Limb (tissue), 2 donors: ENCODE measurements at regions not wholly inside any gene's neighbourhood (a gene's known extent, or its start where the extent isn't known, plus 50 kb on each side); places are given as distances from the start of the nearest gene placed in this dataset.
A peak's percentile ranks its signal among the peaks of the same experiment; 100 is the strongest.

Experiments
- DNase-seq, 2 donors: peaks; one replicate each; pipeline ENCODE4 v3.0.0-alpha.2; 2016; ENCODE audit errors: extremely low spot score in 2 of 2

DNA sequence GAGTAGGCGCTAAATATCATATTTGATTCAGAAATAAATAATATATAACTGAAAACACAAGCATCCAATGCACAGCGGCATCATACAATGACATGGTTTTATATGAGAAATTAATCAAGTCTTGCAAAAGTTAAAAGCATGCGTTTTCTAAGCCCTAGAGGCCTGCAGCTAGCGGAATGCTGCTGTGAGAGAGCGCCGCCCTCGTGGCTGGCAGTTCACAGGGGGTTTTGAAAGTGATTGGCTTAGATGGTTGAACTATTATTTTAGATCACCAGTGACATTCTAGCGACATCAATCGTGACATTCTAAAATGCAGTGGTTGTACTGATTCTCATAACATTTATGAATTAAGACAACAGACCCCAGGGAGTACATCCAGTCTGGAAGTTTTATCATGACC, 235.2 kb upstream of the MGMT start:
- DNase-seq, result no peak

DNA sequence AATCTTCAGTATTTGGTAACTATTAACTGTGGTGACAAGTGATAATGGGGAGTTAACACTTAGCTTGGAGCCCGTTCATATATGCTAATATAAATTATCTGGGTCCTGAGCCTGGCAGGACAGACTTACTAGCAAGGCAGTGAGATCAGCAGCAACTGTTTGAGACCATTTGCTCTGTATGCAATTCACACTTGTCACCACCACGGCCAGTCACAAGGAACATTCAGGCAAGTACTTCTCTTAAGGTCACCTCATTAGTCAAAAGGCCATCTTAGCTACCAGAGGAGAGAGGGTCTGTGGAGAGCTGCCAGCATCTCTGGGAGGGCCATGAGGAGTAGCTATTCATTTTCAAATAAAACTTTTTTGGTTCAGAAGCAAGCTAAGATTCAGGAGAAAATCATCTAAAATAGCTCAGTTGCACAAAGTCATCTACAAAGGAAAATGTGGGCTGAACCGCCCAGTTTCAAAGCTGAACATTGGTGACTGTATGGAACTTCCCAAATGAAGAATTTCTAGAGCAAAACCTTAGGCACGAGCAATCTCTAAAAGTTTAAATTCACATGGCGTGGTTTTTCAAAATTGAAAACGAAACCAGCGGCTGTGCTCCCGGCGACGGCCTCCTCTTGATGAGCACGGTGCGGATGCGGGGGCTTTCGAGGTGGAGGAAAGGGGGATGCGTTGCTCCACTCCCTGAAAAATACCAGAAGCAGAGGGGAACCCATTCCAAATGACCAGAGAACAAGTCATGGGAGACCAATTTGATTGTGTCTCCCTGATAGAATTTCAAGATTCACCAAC, 233.5 kb upstream of the MGMT start:
- no peak for DNase-seq

DNA sequence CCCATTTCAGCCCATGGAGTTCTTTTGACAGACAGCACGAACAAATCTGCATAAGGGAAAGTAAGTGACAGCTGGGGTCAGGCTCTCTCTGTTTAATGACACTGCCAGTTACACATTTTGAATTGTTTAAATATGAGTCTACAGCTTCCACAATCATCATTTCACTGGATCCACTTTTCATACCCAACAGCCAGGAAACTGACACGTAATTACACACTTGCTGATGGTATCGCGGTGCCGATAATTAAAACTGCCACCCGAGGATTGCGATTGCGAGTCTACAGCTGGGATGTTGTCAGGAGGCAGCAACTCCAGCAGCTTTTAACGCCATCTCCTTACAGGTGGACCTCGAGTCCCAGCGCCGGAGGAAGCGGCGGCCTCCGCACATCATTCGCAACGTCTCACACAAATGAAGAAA, 230.8 kb upstream of the MGMT start:
- no peak for DNase-seq

DNA sequence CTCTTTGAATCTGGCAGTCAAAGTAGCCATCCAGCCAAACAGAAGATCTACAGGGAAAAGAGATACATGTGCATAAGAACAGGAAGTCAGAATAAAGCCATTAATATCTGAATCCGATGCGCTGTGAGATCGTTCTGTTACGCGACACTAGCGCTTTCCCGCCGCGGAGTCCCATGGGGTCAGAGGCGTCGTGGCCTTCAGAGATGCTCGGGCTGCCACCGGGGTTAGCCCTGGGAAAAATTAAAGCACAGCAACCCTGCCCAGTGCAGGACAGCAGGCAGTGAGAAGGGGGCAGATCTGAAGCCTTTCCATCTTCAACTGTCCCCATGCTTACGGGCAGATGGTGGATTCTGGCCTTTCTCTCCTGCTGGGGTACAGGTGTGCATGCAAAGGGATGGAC, 225.6 kb upstream of the MGMT start:
- no peak for DNase-seq

DNA sequence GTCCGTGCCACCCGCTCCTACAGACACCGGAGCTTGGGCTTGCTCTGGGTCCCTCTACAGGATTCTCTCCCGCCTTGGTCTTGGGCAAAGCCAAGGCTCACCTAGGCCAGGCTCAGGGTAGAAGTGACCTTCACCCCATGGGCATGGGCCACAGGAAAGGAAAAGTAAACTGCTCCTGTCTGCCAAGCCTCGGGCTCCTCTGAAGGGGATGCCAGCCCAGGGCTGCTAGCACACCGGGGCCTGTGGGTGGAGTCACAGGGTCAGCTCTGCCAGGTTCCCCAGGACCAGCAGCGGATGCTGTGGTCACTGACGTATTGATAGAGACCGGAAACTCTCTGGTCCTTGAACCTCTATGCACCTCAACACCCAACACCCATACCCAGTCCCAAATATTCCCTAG, 222.7 kb upstream of the MGMT start:
- DNase-seq, result no peak

DNA sequence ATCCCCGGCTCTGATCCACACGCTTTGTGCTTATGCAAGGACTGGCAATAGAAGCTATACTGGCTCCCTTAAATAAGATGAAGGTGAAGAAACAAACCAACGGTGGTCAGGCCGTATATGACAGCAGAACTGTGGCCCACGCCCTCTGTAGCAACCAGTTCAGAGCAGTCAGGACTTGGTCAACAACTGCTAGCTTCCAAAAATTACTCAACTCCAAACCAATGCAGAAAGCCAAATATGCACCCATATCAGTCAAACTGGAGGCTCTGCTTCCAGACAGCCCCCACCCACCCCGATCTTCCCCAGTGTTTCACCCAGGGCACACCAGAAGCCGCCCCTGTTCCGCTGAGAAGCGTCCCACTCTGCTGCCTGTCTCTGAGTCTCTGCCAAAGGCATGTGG, 222.3 kb upstream of the MGMT start:
- no peak for DNase-seq

DNA sequence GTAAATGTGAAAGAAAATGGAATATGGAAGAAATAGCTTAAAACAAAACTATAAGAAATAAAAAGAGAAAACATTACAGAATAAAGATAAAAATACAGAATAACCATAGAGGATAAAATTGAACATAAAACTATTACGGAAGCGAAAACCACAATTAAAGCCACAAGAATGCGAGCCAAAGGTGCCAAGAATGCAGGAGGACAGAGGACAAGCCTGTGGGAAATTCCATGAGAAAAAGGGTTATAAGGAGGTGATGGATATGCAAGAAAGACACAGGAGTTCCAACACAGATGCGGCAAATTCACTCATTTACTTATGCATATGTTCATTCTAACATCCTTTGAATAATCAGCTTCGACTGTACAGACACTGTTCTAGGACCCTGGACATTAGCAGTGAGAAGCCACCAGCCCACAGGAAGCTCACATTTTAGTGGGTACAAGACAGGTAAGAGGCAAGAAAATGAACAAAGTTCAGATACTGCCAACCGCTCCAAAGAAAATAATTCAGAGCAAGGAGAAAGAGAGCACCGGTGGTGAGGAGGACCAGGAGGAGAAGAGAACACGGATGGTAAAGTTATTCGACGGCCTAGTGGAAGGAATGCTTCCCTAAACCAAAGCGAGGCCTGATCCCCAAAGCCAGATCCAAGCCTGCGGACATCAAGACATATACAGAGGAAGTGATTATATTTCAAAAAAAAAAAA, 213.7 kb upstream of the MGMT start:
- no peak for DNase-seq

DNA sequence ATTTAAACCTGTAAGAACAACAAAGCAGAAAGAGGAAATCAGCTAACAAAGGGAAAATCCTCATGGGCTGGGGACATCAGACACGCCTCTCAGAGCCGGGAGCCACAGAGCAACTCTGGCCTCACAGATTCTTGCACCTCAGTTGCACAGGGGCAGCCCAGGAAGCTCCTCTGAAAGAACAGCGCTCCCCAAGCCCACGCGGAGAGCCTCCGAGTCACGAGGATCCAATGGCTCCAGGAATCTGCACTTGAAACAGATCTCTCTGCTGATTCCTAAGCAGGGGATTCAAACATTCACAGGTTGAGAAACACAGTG, 213.2 kb upstream of the MGMT start:
- DNase-seq, result no peak

DNA sequence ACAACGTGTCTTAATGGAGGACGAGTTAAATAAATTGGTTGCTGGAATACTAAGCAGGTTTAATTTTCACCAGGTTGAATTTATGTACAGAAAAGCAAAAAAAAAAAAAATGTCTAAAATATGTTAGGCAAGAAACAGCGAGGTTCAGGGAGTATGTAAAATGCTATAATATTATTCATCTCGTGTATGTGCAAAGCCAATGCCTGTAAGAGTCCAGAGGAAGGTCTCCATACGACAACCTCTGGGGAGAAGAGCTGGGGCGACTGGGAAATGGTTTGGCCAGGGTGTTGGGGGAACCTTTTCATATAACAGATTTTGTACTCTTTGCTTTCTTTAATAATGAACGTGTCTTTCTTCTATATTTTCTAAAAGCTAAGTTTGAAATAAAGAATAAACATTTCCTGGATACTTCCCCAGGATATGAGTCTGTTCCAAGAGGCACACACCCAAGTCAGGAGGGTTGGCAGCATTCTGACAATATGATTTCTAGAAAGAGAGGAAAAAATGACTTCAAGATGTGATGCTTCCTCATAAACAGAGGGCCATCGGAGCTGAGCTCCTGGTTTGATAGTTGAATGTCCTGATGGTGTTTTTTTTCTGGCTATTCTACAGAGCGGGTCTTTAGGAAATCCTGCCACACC, 208.6 kb upstream of the MGMT start:
- DNase-seq, result peak in 1 of 2 donors; percentile 79

DNA sequence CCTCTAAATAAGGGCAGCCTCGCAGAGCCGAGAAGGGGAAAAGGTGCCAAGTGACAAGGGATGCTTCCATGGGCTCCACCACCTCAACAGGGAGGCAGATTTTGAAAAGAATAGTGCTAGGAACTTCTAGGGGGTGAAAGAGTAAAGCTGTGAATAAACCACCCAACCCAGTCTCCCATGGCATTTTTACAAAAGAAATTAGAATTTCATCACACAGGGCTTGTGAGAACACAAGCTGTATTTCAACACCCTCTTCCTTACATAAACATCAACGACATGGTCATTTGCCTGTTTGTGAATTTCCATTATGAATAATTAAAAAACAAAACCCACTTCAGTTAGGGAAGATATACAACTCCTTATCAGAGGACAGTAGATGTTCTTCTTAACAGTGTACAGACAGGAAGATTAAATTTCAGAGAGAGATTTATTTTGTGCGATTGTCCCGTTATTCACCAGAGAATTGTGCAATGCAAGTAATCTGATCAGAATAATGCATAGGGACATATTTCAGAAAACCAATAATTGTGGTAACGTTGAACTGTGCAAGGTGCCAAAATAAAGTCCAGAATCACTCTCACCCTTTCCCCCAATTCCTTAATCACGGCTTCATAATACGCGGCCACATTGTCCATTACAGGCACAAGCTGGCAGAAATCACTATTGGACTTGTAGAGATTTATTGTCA, 207.8 kb upstream of the MGMT start:
- no peak for DNase-seq

DNA sequence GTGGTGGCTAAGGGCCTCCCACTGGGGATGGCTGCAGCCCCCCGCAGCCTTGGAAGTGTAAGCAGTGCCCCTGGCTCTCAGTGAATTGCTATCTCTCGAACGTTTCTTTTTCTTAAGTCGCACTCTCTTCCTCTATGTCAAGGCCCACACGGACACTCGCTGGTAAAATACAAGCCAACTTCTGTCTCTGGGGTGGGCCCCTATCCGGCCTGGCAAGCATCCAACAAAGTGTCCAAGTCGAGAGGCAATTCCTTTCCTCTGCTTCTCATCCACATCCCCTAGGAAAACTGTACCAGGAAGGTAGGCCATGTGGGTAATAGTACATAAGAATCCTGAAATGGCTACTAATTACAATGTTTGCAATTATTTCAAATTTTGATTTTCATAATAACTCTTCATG, 194.9 kb upstream of the MGMT start:
- peak in 1 of 2 donors; percentile 58 for DNase-seq

DNA sequence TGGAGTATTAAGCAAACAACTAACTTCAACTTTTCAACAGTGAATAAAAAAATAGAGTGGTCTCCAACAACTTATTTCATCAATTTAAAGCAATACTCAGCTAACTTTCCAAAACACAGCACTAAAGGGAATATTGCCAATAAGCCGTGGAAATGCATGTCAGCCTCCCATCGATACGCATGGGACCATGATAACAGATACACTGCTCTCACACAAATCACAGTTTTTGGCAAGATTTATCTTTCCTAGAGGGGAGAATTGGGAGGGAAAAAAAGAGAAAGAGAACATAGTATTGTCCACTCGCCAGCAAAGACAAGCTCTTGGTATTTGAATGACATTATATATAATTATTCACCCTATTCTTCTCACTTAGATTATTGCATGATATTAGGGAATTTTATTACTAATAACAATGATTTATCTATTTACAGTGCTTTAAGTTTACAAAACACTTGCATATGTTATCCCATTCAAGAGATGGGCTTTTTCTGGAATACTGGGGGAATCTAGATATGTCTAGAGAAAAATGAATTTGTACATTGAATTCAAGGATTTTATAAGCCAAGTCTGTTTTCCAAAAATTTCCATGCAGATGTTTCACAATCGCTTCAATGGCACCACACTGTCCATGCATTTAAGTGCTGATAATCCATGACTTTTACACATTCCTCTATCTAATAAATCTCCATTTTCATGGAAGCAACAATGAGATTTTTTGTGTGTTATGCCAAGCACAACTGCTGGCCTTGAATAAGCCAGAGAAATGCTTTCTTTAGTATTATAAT, 194.0 kb upstream of the MGMT start:
- DNase-seq, result peak in 1 of 2 donors; percentile 65

DNA sequence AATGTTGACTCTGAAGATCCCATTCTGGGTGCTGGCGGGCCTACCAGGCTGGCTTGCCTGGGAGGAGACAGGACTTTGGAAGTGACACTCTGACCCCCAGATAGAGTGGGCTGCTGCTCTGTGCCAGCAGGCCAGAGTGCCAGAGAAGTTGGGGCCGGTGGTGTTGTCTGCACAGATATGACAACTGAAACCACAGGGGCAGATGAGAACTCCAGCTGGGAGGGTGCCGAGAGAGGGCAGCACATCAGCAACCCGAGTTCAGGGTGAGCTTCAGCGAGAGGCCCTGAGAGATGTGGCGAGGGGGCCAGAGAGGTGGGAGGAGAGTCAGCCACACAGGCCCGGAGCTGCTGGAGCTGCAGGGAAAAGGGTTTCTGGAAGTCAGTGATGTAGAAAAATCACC, 193.2 kb upstream of the MGMT start:
- DNase-seq, result no peak

DNA sequence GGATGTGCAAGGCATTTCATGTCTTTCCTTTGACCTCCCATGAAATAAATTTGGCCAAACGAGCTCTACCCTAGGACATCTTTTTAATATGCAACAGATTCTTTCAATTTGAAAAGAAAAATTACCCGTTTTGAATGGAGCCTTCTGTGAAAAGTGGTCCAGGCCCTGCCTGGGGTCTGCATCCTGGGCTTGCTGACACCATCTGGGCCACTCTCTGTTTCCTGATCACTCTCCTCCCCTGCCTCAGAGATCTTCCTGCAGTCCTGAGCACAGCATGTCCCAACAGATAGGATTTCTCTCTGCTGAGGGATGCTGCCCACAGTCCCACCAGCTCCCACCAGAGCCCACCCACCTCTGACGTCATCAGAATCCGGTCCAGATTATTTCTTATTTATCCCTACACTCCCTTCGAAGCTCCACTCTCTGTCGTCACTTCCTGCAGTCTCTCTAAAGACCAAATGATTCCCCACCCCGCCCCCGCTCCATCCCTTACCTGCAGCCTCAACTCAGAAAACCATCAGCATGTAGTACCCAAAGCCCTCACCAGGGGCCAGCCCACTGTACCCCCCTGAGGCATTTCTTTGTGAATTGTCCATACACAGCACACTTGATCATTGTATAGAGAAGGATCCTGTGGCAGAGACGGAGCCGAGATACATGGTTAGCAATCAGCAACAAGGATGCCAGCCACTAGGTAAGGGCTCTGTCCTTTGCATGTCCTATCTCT, 192.1 kb upstream of the MGMT start:
- no peak for DNase-seq

DNA sequence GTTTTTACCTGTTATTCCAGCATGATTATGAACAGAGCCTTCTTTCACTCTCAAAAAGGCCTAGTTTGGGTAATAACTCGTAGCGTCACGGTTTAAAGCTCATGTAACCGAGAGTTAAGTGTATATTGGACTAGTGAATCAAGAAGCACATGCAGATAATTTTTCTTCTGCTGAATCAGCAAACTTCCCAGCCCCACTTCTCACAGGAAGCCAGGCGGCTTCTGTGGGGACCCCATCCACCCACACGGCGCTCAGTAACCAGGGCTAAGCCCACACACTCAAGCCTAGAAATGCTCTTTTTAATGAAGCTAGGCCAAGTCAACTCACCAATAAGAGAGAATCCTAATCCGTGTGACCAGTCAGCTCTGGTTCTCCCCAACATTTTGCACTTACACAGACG, 191.2 kb upstream of the MGMT start:
- DNase-seq, result no peak

DNA sequence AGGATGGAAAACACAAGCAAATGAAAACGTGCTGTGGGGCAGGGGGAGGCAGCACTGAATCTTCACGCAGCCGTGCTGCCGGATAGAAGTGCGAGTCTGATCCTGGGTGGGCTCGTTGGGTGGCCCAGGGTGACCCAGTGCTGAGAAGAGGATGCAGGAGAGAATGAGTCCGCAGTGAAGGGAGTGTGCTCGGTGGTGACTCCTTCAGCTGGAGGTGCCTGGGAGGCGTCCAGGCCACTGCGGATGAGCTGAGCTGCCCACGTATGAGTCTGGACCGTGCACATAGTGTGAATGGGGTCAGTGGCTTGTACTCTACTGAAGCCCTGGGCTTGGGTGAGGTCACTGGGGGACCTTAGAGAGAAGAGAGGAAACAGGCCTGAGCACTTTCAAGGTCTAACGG, 190.0 kb upstream of the MGMT start:
- no peak for DNase-seq

DNA sequence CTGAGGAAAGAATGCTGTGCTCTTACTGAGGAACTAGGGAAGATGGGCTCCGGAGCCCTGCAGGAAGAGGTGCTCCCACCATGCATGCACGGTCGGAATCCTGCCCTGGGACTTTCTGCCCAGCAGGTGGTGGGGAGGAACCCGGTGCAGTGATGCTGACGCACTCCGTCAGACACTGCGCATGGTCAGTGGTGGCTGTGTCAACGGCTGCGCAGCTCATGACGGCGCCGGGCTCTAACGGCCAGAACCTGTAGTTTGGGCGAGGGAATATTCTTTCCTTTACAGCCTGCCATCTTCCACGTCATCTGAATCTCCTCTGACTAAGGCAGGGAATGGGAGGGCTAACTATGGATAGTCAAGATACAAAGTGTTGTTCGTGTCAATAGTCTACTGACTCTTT, 189.2 kb upstream of the MGMT start:
- DNase-seq, result no peak

DNA sequence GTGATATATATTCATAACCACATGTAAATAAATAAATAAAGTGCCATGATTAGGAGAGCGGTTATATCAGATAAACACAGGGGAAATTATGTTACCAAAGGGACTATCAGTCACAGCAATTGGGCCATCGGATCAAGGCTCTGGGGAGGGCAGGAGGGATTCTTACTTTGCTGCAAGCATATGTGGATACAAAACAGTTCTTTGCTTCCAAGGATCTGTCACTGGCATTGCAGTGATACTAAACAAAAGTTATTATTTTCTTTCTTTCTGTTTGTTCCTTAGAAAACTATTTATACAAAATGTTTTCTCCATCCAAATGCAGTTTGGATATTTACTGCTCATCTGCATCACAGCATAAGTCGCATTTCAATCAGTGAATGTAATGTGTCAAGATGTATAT, 188.4 kb upstream of the MGMT start:
- peak in 1 of 2 donors; percentile 30 for DNase-seq

DNA sequence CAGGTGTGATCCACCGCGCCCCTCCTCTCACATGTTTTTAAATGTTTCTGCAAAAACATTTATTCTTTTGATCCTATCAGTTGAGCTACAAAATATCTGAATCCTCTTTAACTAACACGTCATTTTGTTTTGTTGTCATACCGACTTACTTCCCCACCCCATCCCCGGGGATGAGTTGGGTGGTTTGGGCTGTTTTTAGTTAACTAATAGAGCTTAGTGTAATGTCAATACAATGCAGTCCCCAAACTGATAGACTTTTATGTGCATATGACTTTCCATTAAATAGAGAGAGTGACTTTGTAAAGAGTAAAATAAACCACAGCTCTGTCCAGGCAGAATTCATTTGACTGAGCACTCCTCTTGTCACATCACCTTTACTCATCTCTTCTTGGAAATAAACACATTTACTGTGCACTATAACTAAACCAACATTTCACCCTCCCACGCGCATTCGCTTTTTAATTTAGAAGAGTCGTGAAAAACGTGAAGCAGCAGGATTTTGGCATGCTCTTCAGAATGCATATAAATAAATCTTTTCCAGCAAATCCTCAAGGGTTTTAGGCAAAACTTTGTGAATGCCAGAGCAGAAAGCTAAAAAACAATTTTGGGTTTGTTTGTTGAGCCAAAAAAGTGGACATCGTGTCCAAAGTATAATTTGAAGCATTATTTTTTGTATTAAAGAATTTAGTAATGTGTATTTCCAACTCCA, 187.4 kb upstream of the MGMT start:
- DNase-seq, result peak in 1 of 2 donors; percentile 84

DNA sequence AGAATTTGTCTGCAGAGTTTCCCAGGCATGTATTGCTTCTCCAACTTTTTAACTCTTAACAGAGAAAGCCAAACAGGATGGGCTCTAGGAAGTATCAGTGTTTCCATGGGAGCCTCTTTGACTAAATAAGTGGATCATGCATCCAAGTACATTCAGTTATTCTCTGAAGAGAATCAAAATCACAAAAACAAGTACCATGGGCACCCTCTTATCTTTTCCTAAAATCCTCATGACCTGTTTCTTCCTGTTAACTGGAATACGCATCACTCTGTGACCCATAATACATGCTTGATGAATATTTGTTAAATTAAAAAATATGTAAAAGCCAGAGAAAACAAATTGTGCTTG, 186.9 kb upstream of the MGMT start:
- no peak for DNase-seq
